WTC11 (cell line): ENCODE measurements at regions not wholly inside any gene's neighbourhood (a gene's known extent, or its start where the extent isn't known, plus 50 kb on each side); places are given as distances from the start of the nearest gene placed in this dataset.

Source experiments
- NFYB ChIP-seq: sonication (generic); formaldehyde crosslinking; conservative IDR thresholded peaks from 2 replicates; pipeline ENCODE4 v1.8.0; 2022; ENCODE audit warnings: low read depth, missing genetic modification reagents
- NR2C2 ChIP-seq: sonication (generic); formaldehyde crosslinking; IDR thresholded peaks from 2 replicates; pipeline ENCODE4 v1.8.0; 2022; ENCODE audit warnings: mild to moderate bottlenecking, missing genetic modification reagents
- ZNF121 ChIP-seq: sonication (generic); formaldehyde crosslinking; IDR thresholded peaks from 2 replicates; pipeline ENCODE4 v1.8.0; 2023; ENCODE audit warnings: missing genetic modification reagents
- TF ChIP-seq, protein P1 (sequence below): fragments of 200-600 bp; IDR thresholded peaks from 2 replicates; pipeline ENCODE4 v1.8.0; 2022; ENCODE audit warnings: antibody characterized with exemption

DNA sequence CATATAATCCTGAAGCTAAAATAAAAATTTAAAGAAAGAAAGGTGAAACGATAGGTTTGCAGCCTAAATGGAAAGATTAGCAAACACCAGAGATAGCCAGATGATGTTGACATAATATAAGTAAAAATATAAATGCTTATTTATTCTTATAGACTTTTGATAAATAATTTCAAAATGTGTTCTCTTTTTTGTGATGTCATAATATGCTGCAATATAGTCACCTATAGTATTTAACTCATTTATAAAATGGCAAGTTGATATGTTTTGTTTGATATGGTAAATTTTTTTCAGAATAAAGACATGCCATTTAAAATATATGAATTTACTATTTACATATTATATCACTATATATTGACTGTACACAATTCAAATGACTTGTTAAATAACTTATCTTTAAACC is 813.4 kb downstream of the LRFN5 start:
- TF ChIP-seq, protein P1, sequence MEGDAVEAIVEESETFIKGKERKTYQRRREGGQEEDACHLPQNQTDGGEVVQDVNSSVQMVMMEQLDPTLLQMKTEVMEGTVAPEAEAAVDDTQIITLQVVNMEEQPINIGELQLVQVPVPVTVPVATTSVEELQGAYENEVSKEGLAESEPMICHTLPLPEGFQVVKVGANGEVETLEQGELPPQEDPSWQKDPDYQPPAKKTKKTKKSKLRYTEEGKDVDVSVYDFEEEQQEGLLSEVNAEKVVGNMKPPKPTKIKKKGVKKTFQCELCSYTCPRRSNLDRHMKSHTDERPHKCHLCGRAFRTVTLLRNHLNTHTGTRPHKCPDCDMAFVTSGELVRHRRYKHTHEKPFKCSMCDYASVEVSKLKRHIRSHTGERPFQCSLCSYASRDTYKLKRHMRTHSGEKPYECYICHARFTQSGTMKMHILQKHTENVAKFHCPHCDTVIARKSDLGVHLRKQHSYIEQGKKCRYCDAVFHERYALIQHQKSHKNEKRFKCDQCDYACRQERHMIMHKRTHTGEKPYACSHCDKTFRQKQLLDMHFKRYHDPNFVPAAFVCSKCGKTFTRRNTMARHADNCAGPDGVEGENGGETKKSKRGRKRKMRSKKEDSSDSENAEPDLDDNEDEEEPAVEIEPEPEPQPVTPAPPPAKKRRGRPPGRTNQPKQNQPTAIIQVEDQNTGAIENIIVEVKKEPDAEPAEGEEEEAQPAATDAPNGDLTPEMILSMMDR = no peak
- no peak for TF ChIP-seq NR2C2 (CRISPR knock-in tag)
- TF ChIP-seq NFYB (CRISPR knock-in tag) = no peak
- TF ChIP-seq ZNF121 (CRISPR knock-in tag) = no peak
